Right lobe of liver (tissue), 6 donors: ENCODE measurements at regions not wholly inside any gene's neighbourhood (a gene's known extent, or its start where the extent isn't known, plus 50 kb on each side); places are given as distances from the start of the nearest gene placed in this dataset.
"Not testable (repeated sequence)": the region's sequence is repeated elsewhere in the genome, so short reads cannot be mapped to it uniquely, and the experiment has no call there.

Experiments used
- ATAC-seq, 4 donors: fragments of 200-7000 bp; cut with Tn5 transposase; one replicate each; pipeline ENCODE4 v1.9.1; 2020; ENCODE audit warnings: mild to moderate bottlenecking in 4 of 4, moderate library complexity in 4 of 4
- DNase-seq, 3 donors: peaks; one replicate each; pipeline ENCODE4 v3.0.0-alpha.2; 2020
- H3K27ac ChIP-seq, 3 donors: fragments of 200-600 bp; one replicate each; pipeline ENCODE4 v1.8.0; 2022
- H3K27me3 ChIP-seq, 2 donors: fragments of 200-600 bp; one replicate each; pipeline ENCODE4 v1.8.0; 2022
- H3K36me3 ChIP-seq, 4 donors: fragments of 200-600 bp; sonication (generic) in 1 of 4; one replicate each; pipeline versions ENCODE4 v1.5.1 to v1.8.0; 2017 to 2022; ENCODE audit warnings: control low read depth in 1 of 4
- H3K4me1 ChIP-seq, 4 donors: fragments of 200-600 bp; sonication (generic) in 1 of 4; one replicate each; pipeline versions ENCODE4 v1.5.1 to v1.8.0; 2017 to 2022; ENCODE audit warnings: control low read depth in 1 of 4
- H3K4me3 ChIP-seq, 3 donors: fragments of 200-600 bp; one replicate each; pipeline ENCODE4 v1.8.0; 2022
- H3K9me3 ChIP-seq, 4 donors: fragments of 200-600 bp; sonication (generic) in 1 of 4; one replicate each; pipeline versions ENCODE4 v1.5.1 to v1.8.0; 2017 to 2022; ENCODE audit warnings: control low read depth in 1 of 4
- POLR2A ChIP-seq: fragments of 450-650 bp; IDR thresholded peaks from one replicate; pipeline ENCODE4 v1.6.1; 2017; ENCODE audit warnings: antibody characterized with exemption, mild to moderate bottlenecking
- WGBS: methylation state at CpG from one replicate; pipeline ENCODE4 v1.1.6; 2018; ENCODE audit warnings: low coverage, low lambda C conversion rate; ENCODE audit not compliant: insufficient coverage; ENCODE audit errors: missing lambda C conversion rate; 5-methylcytosine and 5-hydroxymethylcytosine counted together
- intact Hi-C, 2 donors: fragments of 100-400 bp; cut with DNase I; formaldehyde crosslinking; loops; one replicate each; pipeline versions ENCODE4 v1.11.2 to v1.14.1; 2022
- TF ChIP-seq, protein P1 (sequence below), 4 donors: fragments of 200-600 bp in 3 of 4; fragments of 450-650 bp in 1 of 4; IDR thresholded peaks; one replicate each; pipeline versions ENCODE4 v1.5.1 to v1.8.0; 2016 to 2022; ENCODE audit warnings: antibody characterized with exemption in 4 of 4, mild to moderate bottlenecking in 2 of 4
- donor health status: DM: no; HTN: yes; CAD: no.
- donor health status: DM: no; HTN: no; CAD: no.
- donor health status: DM: no; HTN: no; CAD: no.
- donor health status: DM: no; HTN: yes; CAD: no.
- donor health status: DM: no; HTN: yes; CAD: no.

DNA sequence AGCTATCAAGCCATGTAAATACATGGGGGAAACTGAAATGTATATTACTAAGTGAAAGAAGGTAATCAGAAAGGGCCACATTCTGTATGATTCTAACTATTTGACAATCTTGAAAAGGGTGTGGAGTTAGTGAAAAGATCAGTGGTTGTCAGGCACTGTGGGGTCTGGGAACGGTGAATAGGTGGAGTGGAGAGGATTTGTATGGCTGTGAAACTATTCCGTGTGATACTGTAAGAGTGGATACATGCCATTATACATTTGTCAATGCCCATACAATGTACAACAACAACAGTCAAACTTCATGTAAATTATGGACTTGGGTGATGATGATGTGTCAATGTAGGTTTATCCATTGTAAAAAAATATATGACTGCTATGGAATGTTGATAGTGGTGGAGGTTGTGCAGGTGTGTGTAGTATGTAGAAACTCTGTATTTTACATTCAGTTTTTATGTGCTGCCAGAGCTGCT lies 1116.2 kb downstream of the SUCLG1 start:
- Histone ChIP-seq H3K27ac (no peak overlapping the region), H3K4me3 (no peak overlapping the region), H3K36me3 (no peaks in the 10 kb centered on the region), H3K27me3 (no peaks in the 10 kb centered on the region), H3K4me1 (no peaks in the 10 kb centered on the region), H3K9me3 (no peaks in the 10 kb centered on the region)
- no peak for TF ChIP-seq POLR2A
- TF ChIP-seq, protein P1, sequence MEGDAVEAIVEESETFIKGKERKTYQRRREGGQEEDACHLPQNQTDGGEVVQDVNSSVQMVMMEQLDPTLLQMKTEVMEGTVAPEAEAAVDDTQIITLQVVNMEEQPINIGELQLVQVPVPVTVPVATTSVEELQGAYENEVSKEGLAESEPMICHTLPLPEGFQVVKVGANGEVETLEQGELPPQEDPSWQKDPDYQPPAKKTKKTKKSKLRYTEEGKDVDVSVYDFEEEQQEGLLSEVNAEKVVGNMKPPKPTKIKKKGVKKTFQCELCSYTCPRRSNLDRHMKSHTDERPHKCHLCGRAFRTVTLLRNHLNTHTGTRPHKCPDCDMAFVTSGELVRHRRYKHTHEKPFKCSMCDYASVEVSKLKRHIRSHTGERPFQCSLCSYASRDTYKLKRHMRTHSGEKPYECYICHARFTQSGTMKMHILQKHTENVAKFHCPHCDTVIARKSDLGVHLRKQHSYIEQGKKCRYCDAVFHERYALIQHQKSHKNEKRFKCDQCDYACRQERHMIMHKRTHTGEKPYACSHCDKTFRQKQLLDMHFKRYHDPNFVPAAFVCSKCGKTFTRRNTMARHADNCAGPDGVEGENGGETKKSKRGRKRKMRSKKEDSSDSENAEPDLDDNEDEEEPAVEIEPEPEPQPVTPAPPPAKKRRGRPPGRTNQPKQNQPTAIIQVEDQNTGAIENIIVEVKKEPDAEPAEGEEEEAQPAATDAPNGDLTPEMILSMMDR (IDR thresholded peaks at IDR 0.05) = no peak
- no peak for DNase-seq
- no peak for ATAC-seq
- 87% methylated on average over 2 of the region's 2 CpGs for WGBS
- intact Hi-C loops = no loop called here

DNA sequence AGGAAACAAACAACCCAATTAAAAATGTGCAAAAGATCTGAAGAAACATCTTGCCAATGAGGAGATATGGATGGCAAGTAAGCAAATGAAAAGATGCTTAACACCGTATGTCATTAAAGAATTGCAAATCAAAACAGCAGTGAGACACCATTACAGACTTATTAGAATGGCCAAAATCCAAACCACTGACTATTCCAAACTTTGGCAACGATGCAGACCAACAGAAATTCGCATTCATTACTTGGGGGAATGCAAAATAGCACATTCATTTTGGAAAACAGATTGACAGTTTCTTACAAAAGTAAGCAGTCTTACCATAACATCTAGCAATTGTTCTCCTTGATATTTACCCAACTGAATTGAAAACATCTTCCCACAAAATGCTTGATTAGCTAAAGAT lies 1118.7 kb downstream of the SUCLG1 start:
- ATAC-seq (no peak), DNase-seq (no peak)
- Histone ChIP-seq H3K27me3 (no peaks in the 10 kb centered on the region), H3K36me3 (no peaks in the 10 kb centered on the region), H3K4me3 (no peak overlapping the region), H3K9me3 (no peaks in the 10 kb centered on the region), H3K27ac (no peak overlapping the region), H3K4me1 (no peaks in the 10 kb centered on the region)
- WGBS = 91% methylated on average over 3 of the region's 3 CpGs
- intact Hi-C loops = no loop called here
- no peak for TF ChIP-seq POLR2A
- TF ChIP-seq, protein P1 (IDR thresholded peaks at IDR 0.05) = no peak

DNA sequence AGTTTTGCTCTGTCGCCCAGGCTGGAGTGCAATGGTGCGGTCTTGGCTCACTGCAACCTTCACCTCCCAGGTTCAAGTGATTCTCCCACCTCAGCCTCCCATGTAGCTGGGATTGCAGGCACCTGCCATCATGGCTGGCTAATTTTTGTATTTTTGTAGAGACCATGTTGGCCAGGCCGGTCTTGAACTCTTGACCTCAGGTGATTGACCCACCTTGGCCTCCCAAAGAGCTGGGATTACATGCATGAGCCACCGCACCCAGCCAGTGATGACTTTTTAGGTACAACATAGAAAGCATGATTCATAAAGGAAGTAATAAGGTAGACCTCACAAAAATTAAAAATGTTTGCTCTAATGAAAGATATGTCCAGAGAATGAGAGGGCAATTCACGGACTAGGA lies 1119.1 kb downstream of the SUCLG1 start:
- H3K27ac ChIP-seq, ATAC-seq, H3K27me3 ChIP-seq, intact Hi-C loops, H3K4me3 ChIP-seq, H3K9me3 ChIP-seq, H3K36me3 ChIP-seq, H3K4me1 ChIP-seq, DNase-seq: not testable (repeated sequence)
- 86% methylated on average over 5 of the region's 5 CpGs for WGBS

DNA sequence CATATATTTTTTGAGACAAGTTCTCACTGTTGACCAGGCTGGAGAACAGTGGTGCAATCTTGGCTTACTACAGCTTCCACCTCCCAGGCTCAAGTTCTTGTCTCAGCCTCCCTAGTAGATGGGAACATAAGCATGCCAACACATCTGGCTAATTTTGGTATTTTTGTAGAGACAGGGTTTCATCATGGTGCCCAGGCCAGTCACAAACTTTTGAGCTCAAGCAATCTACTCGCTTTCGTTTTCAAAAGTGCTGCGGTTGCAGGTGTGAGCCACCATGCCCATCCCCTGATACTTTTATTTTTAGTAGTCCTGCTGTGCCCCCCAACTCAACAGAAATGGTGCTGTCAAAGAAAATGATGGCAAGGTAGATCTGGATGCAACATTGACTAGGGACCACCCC lies 1127.3 kb downstream of the SUCLG1 start:
- no peak for TF ChIP-seq POLR2A
- TF ChIP-seq, protein P1 (IDR thresholded peaks at IDR 0.05) = no peak
- Histone ChIP-seq H3K27ac (no peak overlapping the region), H3K27me3 (no peaks in the 10 kb centered on the region), H3K36me3 (no peaks in the 10 kb centered on the region), H3K4me3 (no peak overlapping the region), H3K4me1 (no peaks in the 10 kb centered on the region), H3K9me3 (no peaks in the 10 kb centered on the region)
- intact Hi-C loops = no loop called here
- ATAC-seq = no peak
- DNase-seq = no peak
- WGBS = 96% methylated on average over 3 of the region's 3 CpGs

DNA sequence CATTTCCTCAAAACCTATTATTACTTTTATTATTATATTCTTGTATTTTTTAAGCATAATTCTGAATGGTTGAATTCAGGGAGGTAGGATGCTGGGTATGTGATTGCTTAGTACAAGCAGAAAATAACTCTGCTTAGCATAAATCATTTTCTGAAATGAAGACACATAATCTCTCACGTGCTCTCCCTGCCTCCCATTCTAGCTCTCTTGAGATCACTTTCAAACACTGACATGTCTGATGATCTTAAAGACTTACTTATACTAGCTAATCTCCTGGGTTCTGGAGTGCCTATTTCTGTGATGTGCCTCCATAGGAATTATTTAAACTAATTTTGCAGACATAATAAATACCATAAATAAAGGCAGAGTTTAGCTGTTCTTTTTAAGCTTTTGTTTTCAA lies 1136.0 kb downstream of the SUCLG1 start:
- H3K36me3 ChIP-seq = no peaks in the 10 kb centered on the region
- TF ChIP-seq, protein P1 (IDR thresholded peaks at IDR 0.05) = no peak
- no peak for TF ChIP-seq POLR2A
- DNase-seq = no peak
- H3K4me1 ChIP-seq = peaks cover 0 to 5% (median 0%) of the 10 kb centered on the region in 4 donors
- no peak overlapping the region for H3K27ac ChIP-seq
- no peaks in the 10 kb centered on the region for H3K9me3 ChIP-seq
- intact Hi-C loops = no loop called here
- H3K4me3 ChIP-seq = no peak overlapping the region
- no peak for ATAC-seq
- H3K27me3 ChIP-seq = no peaks in the 10 kb centered on the region
- no CpG with 5 or more reads among the region's 1 CpG for WGBS
